H1 (cell line): ENCODE measurements at regions not wholly inside any gene's neighbourhood (a gene's known extent, or its start where the extent isn't known, plus 50 kb on each side); places are given as distances from the start of the nearest gene placed in this dataset.

Source experiments
- CTCF ChIA-PET: fragments of 300-600 bp; sonication (Branson Sonifier 250); formaldehyde crosslinking; loops from one replicate; lab custom pipeline; 2021; ENCODE audit not compliant: partially characterized antibody; lab: Charles Lee
- POLR2A ChIA-PET: fragments of 300-600 bp; sonication (Branson Sonifier 250); formaldehyde crosslinking; loops from one replicate; lab custom pipeline; 2021; ENCODE audit warnings: inconsistent platforms; ENCODE audit not compliant: partially characterized antibody; lab: Charles Lee
- DNase-seq, 2 experiments: peaks; one replicate each; pipeline versions ENCODE4 v3.0.0 to v3.0.0-alpha.2; 2010 to 2022; ENCODE audit warnings: low spot score in 2 of 2, low read depth in 1 of 2, mixed read lengths in 1 of 2
- FAIRE-seq: peaks from 2 replicates; lab custom pipeline; 2011; peaks lifted over from hg19 to GRCh38; lab: Jason Lieb, UNC
- H2AFZ ChIP-seq: 2 replicates; pipeline ENCODE4 v1.8.1; 2012; ENCODE audit warnings: low read length, inconsistent platforms
- H2AK5ac ChIP-seq: 2 replicates; pipeline ENCODE4 v1.6.1; 2013; ENCODE audit warnings: low read depth, low read length
- H2BK120ac ChIP-seq: replicated peaks from 2 replicates; pipeline ENCODE3; 2013; ENCODE audit warnings: low read depth, low read length, inconsistent platforms
- H2BK12ac ChIP-seq: 2 replicates; pipeline ENCODE4 v1.6.1; 2013; ENCODE audit warnings: low read depth, low read length
- H2BK15ac ChIP-seq: 2 replicates; pipeline ENCODE4 v1.6.1; 2013; ENCODE audit warnings: low read length
- H2BK20ac ChIP-seq: 2 replicates; pipeline ENCODE4 v1.6.1; 2013; ENCODE audit warnings: low read length
- H2BK5ac ChIP-seq: 2 replicates; pipeline ENCODE4 v1.6.1; 2013; ENCODE audit warnings: low read depth, low read length
- H3K14ac ChIP-seq: 2 replicates; pipeline ENCODE4 v1.6.1; 2013; ENCODE audit warnings: inconsistent platforms; ENCODE audit not compliant: insufficient read length
- H3K18ac ChIP-seq: 2 replicates; pipeline ENCODE4 v1.6.1; 2013; ENCODE audit warnings: low read length; ENCODE audit errors: extremely low read depth
- H3K23ac ChIP-seq: 2 replicates; pipeline ENCODE4 v1.6.1; 2013; ENCODE audit warnings: inconsistent platforms; ENCODE audit not compliant: insufficient read length
- H3K23me2 ChIP-seq: 2 replicates; pipeline ENCODE4 v1.6.1; 2013; ENCODE audit warnings: low read depth, low read length
- H3K27ac ChIP-seq: 2 replicates; pipeline ENCODE4 v1.6.1; 2011; ENCODE audit warnings: low read depth, low read length, inconsistent platforms
- H3K27me3 ChIP-seq, 4 experiments: replicated peaks in 1 of 4; 1 replicate in 1 of 4; 2 replicates in 3 of 4; pipeline versions ENCODE4 v1.6.1 to v1.8.1; 2011 to 2013; ENCODE audit warnings: low read length in 3 of 4, mild to moderate bottlenecking in 3 of 4, inconsistent platforms in 2 of 4, mixed read lengths in 2 of 4, moderate library complexity in 1 of 4; ENCODE audit not compliant: control insufficient read depth in 3 of 4, insufficient read depth in 3 of 4; ENCODE audit errors: extremely low read depth in 1 of 4
- H3K36me3 ChIP-seq, 4 experiments: 2 replicates each; pipeline versions ENCODE4 v1.6.1 to v1.8.1; 2011 to 2013; ENCODE audit warnings: mild to moderate bottlenecking in 4 of 4, low read length in 3 of 4, moderate library complexity in 2 of 4, control low read depth in 1 of 4, inconsistent platforms in 1 of 4; ENCODE audit not compliant: insufficient read depth in 4 of 4, control insufficient read depth in 2 of 4
- H3K4ac ChIP-seq: replicated peaks from 2 replicates; pipeline ENCODE3; 2013; ENCODE audit warnings: low read length, low read depth, mixed read lengths, inconsistent platforms; ENCODE audit not compliant: insufficient read length
- H3K4me1 ChIP-seq, 4 experiments: replicated peaks in 1 of 4; 1 replicate in 1 of 4; 2 replicates in 3 of 4; pipeline versions ENCODE4 v1.6.1 to v1.8.1; 2011 to 2013; ENCODE audit warnings: low read length in 3 of 4, inconsistent platforms in 2 of 4, mixed read lengths in 1 of 4; ENCODE audit not compliant: insufficient read depth in 4 of 4, control insufficient read depth in 3 of 4
- H3K4me2 ChIP-seq, 2 experiments: 2 replicates each; pipeline versions ENCODE4 v1.6.1 to v1.8.1; 2011 to 2013; ENCODE audit warnings: low read depth in 2 of 2, low read length in 2 of 2, control low read depth in 1 of 2, inconsistent platforms in 1 of 2, mild to moderate bottlenecking in 1 of 2; ENCODE audit not compliant: insufficient read depth in 1 of 2
- H3K4me3 ChIP-seq, 4 experiments: fragments of 200-600, 300-600 bp in 1 of 4; sonication (generic), shearing (Covaris generic), sonication (Bioruptor Twin) in 1 of 4; 2 replicates each; pipeline versions ENCODE4 v1.5.1 to v1.8.1; 2011 to 2016; ENCODE audit warnings: low read length in 4 of 4, low read depth in 3 of 4, control low read depth in 2 of 4, inconsistent platforms in 2 of 4, mild to moderate bottlenecking in 2 of 4, mixed read lengths in 1 of 4, moderate library complexity in 1 of 4; ENCODE audit not compliant: insufficient read depth in 2 of 4; ENCODE audit errors: extremely low read depth in 1 of 4
- H3K56ac ChIP-seq: replicated peaks from 2 replicates; pipeline ENCODE3; 2013; ENCODE audit warnings: low read depth, mild to moderate bottlenecking, mixed read lengths, low read length, inconsistent platforms; ENCODE audit not compliant: insufficient read length
- H3K79me1 ChIP-seq: 2 replicates; pipeline ENCODE4 v1.6.1; 2013; ENCODE audit warnings: low read depth, low read length, control low read depth
- H3K79me2 ChIP-seq, 2 experiments: 2 replicates each; pipeline versions ENCODE4 v1.6.1 to v1.8.1; 2012 to 2013; ENCODE audit warnings: low read length in 2 of 2, mild to moderate bottlenecking in 2 of 2, inconsistent platforms in 1 of 2; ENCODE audit not compliant: insufficient read depth in 2 of 2, control insufficient read depth in 1 of 2
- H3K9ac ChIP-seq, 4 experiments: replicated peaks in 1 of 4; 1 replicate in 1 of 4; 2 replicates in 3 of 4; pipeline versions ENCODE4 v1.6.1 to v1.8.1; 2011 to 2013; ENCODE audit warnings: low read depth in 3 of 4, low read length in 3 of 4, control low read depth in 2 of 4, mild to moderate bottlenecking in 2 of 4, moderate library complexity in 2 of 4, inconsistent platforms in 1 of 4; ENCODE audit errors: extremely low read depth in 1 of 4
- H3K9me3 ChIP-seq, 2 experiments: 2 replicates each; pipeline versions ENCODE4 v1.6.1 to v1.8.1; 2012 to 2013; ENCODE audit warnings: mild to moderate bottlenecking in 2 of 2, moderate library complexity in 2 of 2, control low read depth in 1 of 2, inconsistent platforms in 1 of 2, low read depth in 1 of 2, low read length in 1 of 2, mixed read lengths in 1 of 2; ENCODE audit not compliant: insufficient read depth in 2 of 2
- H4K20me1 ChIP-seq, 2 experiments: replicated peaks in 1 of 2; 2 replicates each; pipeline versions ENCODE3 to v1.8.1; 2011 to 2013; ENCODE audit warnings: inconsistent platforms in 2 of 2, low read length in 2 of 2, mild to moderate bottlenecking in 1 of 2; ENCODE audit not compliant: insufficient read depth in 2 of 2, control insufficient read depth in 1 of 2
- H4K5ac ChIP-seq: 2 replicates; pipeline ENCODE4 v1.6.1; 2013; ENCODE audit warnings: low read length, low read depth, mixed read lengths, inconsistent platforms; ENCODE audit not compliant: insufficient read length
- H4K8ac ChIP-seq: 2 replicates; pipeline ENCODE4 v1.8.0; 2013; ENCODE audit warnings: mild to moderate bottlenecking, moderate library complexity, low read length, inconsistent platforms; ENCODE audit not compliant: insufficient read depth; ENCODE audit errors: extremely low read depth
- H4K91ac ChIP-seq: replicated peaks from 2 replicates; pipeline ENCODE3; 2013; ENCODE audit warnings: low read length, mixed read lengths, inconsistent platforms; ENCODE audit not compliant: insufficient read length
- BCL11A ChIP-seq, 2 experiments: IDR thresholded peaks; one replicate each; pipeline ENCODE4 v1.6.1; 2011; ENCODE audit warnings: low read depth in 2 of 2, low read length in 2 of 2, mild to moderate bottlenecking in 2 of 2
- CREB1 ChIP-seq: IDR thresholded peaks from 2 replicates; pipeline ENCODE4 v1.6.1; 2012; ENCODE audit warnings: inconsistent platforms
- GABPA ChIP-seq: IDR thresholded peaks from 2 replicates; pipeline ENCODE4 v1.6.1; 2011; ENCODE audit warnings: mild to moderate bottlenecking, low read length, moderate library complexity, borderline replicate concordance; ENCODE audit not compliant: insufficient read depth
- KDM1A ChIP-seq: fragments of 200-600, 300-600 bp; sonication (generic); IDR thresholded peaks from 2 replicates; pipeline ENCODE4 v1.7.1; 2016; ENCODE audit warnings: mild to moderate bottlenecking, low read length, borderline replicate concordance
- KDM5A ChIP-seq: fragments of 200-600 bp; IDR thresholded peaks from 2 replicates; pipeline ENCODE4 v1.7.1; 2012; ENCODE audit warnings: mild to moderate bottlenecking, low read length, inconsistent platforms, mixed read lengths
- POLR2A ChIP-seq, 2 experiments: IDR thresholded peaks; 1 replicate in 1 of 2; 2 replicates in 1 of 2; pipeline ENCODE4 v1.6.1; 2011; ENCODE audit warnings: low read depth in 2 of 2, low read length in 2 of 2, mild to moderate bottlenecking in 2 of 2; ENCODE audit errors: control extremely low read depth in 1 of 2
- POU5F1 ChIP-seq: IDR thresholded peaks from 2 replicates; pipeline ENCODE4 v1.6.1; 2011; ENCODE audit warnings: low read depth, mild to moderate bottlenecking, low read length, moderate library complexity
- RNF2 ChIP-seq: fragments of 200-900, 300-1000 bp; sonication (generic); IDR thresholded peaks from 2 replicates; pipeline ENCODE4 v1.7.1; 2016; ENCODE audit warnings: borderline replicate concordance, low read depth, mild to moderate bottlenecking, antibody characterized with exemption, low read length; ENCODE audit not compliant: poor library complexity, severe bottlenecking; ENCODE audit errors: missing control alignments
- SAP30 ChIP-seq: fragments of 300-600 bp; sonication (generic); IDR thresholded peaks from 2 replicates; pipeline ENCODE4 v1.7.1; 2012; ENCODE audit warnings: low read length, moderate library complexity, mild to moderate bottlenecking, inconsistent platforms; ENCODE audit not compliant: insufficient read depth, insufficient replicate concordance
- SP2 ChIP-seq: IDR thresholded peaks from 2 replicates; pipeline ENCODE4 v1.6.1; 2012; ENCODE audit warnings: mild to moderate bottlenecking, low read length, inconsistent platforms
- TEAD4 ChIP-seq: IDR thresholded peaks from 2 replicates; pipeline ENCODE4 v1.6.1; 2012; ENCODE audit warnings: low read depth, low read length, inconsistent platforms, mixed read lengths
- WGBS, 2 experiments: shearing (Covaris generic) in 1 of 2; methylation state at CpG; one replicate each; pipeline versions ENCODE4 v1.1.6 to v1.1.7; 2013 to 2015; ENCODE audit warnings: low lambda C conversion rate in 2 of 2, mixed read lengths in 2 of 2, inconsistent platforms in 1 of 2, low coverage in 1 of 2, missing lambda C conversion rate in 1 of 2; ENCODE audit not compliant: insufficient replicate concordance in 2 of 2, insufficient coverage in 1 of 2, insufficient read length in 1 of 2; ENCODE audit errors: extremely low coverage in 1 of 2, missing lambda C conversion rate in 1 of 2; 5-methylcytosine and 5-hydroxymethylcytosine counted together
- TF ChIP-seq, protein P1 (sequence below), 3 experiments: IDR thresholded peaks; 1 replicate in 2 of 3; 2 replicates in 1 of 3; pipeline versions ENCODE4 v1.5.1 to v1.6.1; 2011; ENCODE audit warnings: low read length in 3 of 3, mild to moderate bottlenecking in 3 of 3, inconsistent platforms in 2 of 3, low read depth in 1 of 3, moderate library complexity in 1 of 3; ENCODE audit not compliant: insufficient read depth in 1 of 3; ENCODE audit errors: control extremely low read depth in 1 of 3
- TF ChIP-seq, protein P2 (sequence below): IDR thresholded peaks from 2 replicates; pipeline ENCODE4 v1.6.1; 2012; ENCODE audit warnings: inconsistent platforms

DNA sequence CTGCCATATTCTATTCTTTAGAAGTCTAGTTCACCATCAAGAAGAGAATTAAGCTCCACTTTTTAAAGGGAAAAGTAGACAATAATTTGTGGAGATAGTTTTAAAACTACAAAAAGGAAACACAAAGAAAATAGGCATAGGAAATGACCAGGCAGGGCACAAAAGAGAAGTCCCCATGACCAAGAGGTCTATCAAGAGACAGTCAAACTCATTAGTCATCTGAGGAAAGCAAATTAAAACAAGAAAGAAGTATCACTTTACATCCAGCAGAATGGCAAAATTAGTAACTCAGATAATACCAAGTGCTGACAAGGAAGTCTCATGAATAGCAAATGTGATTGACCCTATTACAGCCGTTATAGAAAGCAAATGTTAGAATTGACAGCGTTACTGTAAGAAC, 243.7 kb upstream of the SNX7 start:
- no peak overlapping the region for H3K4me3 ChIP-seq
- no peak overlapping the region for H2BK20ac ChIP-seq
- H3K9me3 ChIP-seq = 0 out of 4 replicates have a peak, but pooled peaks cover 0 to 3% of the 10 kb centered on the region in 2 experiments
- no peaks in the 10 kb centered on the region for H4K20me1 ChIP-seq
- WGBS, 2 experiments = 95% methylated on average over 2 of the region's 2 CpGs; no CpG with 5 or more reads in 1 of the 2 experiments
- H2BK12ac ChIP-seq = no peak overlapping the region
- H3K27me3 ChIP-seq = no peaks in the 10 kb centered on the region
- H4K5ac ChIP-seq = no peak overlapping the region
- no peak overlapping the region for H3K9ac ChIP-seq
- no peaks in the 10 kb centered on the region for H3K36me3 ChIP-seq
- no peak overlapping the region for H3K56ac ChIP-seq
- H3K23me2 ChIP-seq = no peaks in the 10 kb centered on the region
- H3K18ac ChIP-seq = no peak overlapping the region
- H3K4ac ChIP-seq = no peak overlapping the region
- no peak overlapping the region for H2BK5ac ChIP-seq
- FAIRE-seq = no peak
- ChIA-PET POLR2A (no interaction called here), CTCF (no interaction called here)
- H4K8ac ChIP-seq = no peak overlapping the region
- H3K79me2 ChIP-seq = no peaks in the 10 kb centered on the region
- no peak overlapping the region for H2BK120ac ChIP-seq
- no peak overlapping the region for H3K23ac ChIP-seq
- no peak overlapping the region for H2AFZ ChIP-seq
- no peak overlapping the region for H3K14ac ChIP-seq
- no peaks in the 10 kb centered on the region for H3K79me1 ChIP-seq
- no peak overlapping the region for H2AK5ac ChIP-seq
- H3K27ac ChIP-seq = no peak overlapping the region
- DNase-seq = no peak
- H4K91ac ChIP-seq = no peak overlapping the region
- H3K4me2 ChIP-seq = no peak overlapping the region
- H3K4me1 ChIP-seq = no peaks in the 10 kb centered on the region
- no peak overlapping the region for H2BK15ac ChIP-seq
- no peak for TF ChIP-seq TEAD4
- TF ChIP-seq RNF2 = no peak
- TF ChIP-seq KDM5A = no peak
- TF ChIP-seq, protein P1, sequence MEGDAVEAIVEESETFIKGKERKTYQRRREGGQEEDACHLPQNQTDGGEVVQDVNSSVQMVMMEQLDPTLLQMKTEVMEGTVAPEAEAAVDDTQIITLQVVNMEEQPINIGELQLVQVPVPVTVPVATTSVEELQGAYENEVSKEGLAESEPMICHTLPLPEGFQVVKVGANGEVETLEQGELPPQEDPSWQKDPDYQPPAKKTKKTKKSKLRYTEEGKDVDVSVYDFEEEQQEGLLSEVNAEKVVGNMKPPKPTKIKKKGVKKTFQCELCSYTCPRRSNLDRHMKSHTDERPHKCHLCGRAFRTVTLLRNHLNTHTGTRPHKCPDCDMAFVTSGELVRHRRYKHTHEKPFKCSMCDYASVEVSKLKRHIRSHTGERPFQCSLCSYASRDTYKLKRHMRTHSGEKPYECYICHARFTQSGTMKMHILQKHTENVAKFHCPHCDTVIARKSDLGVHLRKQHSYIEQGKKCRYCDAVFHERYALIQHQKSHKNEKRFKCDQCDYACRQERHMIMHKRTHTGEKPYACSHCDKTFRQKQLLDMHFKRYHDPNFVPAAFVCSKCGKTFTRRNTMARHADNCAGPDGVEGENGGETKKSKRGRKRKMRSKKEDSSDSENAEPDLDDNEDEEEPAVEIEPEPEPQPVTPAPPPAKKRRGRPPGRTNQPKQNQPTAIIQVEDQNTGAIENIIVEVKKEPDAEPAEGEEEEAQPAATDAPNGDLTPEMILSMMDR (IDR thresholded peaks at IDR 0.05; ENCODE audit: control extremely low read depth in 1 of 3, insufficient read depth in 1 of 3, low read depth in 1 of 3, low read length in 3 of 3) = no peak
- no peak for TF ChIP-seq GABPA
- no peak for TF ChIP-seq SAP30
- TF ChIP-seq POLR2A (IDR thresholded peaks at IDR 0.05; ENCODE audit: control extremely low read depth in 1 of 2, low read depth in 2 of 2, low read length in 2 of 2) = no peak
- TF ChIP-seq CREB1 = no peak
- TF ChIP-seq POU5F1 = no peak
- no peak for TF ChIP-seq SP2
- TF ChIP-seq BCL11A (IDR thresholded peaks at IDR 0.05; ENCODE audit: low read depth in 2 of 2, low read length in 2 of 2) = no peak
- TF ChIP-seq, protein P2, sequence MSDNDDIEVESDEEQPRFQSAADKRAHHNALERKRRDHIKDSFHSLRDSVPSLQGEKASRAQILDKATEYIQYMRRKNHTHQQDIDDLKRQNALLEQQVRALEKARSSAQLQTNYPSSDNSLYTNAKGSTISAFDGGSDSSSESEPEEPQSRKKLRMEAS = no peak
- no peak for TF ChIP-seq KDM1A
